ENCODE measurements at regions not wholly inside any gene's neighbourhood (a gene's known extent, or its start where the extent isn't known, plus 50 kb on each side); places are given as distances from the start of the nearest gene placed in this dataset.

GRCh38 chr20:7589164-7589563 is 351.1 kb downstream of the HAO1 start:
- TF ChIP-seq CTCF (IDR thresholded peaks at IDR 0.05), result no peak
- no peak for TF ChIP-seq POLR2A (IDR thresholded peaks at IDR 0.05)
- TF ChIP-seq EP300 (IDR thresholded peaks at IDR 0.05), result no peak
- no peak for TF ChIP-seq POLR2AphosphoS5 (IDR thresholded peaks at IDR 0.05)

Data from sigmoid colon (tissue), 4 donors.